ENCODE measurements at regions not wholly inside any gene's neighbourhood (a gene's known extent, or its start where the extent isn't known, plus 50 kb on each side); places are given as distances from the start of the nearest gene placed in this dataset.

- DNase-seq (ENCODE audit: low read depth) (no peak), FAIRE-seq (no peak)
- Histone ChIP-seq H3K27me3 (ENCODE audit: insufficient read depth, low read length) (no peaks in the 10 kb centered on the region), H3K79me2 (ENCODE audit: insufficient read depth, low read length) (no peaks in the 10 kb centered on the region), H3K4me3 (ENCODE audit: insufficient read depth, low read depth, low read length) (no peak overlapping the region), H2AFZ (ENCODE audit: low read depth, low read length) (no peak overlapping the region), H3K4me2 (ENCODE audit: low read length) (no peak overlapping the region), H3K4me1 (ENCODE audit: insufficient read depth, low read length) (no peaks in the 10 kb centered on the region), H3K9me3 (ENCODE audit: insufficient read depth, low read depth, low read length) (no peaks in the 10 kb centered on the region), H3K9ac (ENCODE audit: low read length) (no peak overlapping the region), H3K36me3 (ENCODE audit: insufficient read depth, low read length) (no peaks in the 10 kb centered on the region), H4K20me1 (ENCODE audit: insufficient read depth, low read length) (no peaks in the 10 kb centered on the region), H3K27ac (ENCODE audit: low read depth, low read length) (no peak overlapping the region)
- TF ChIP-seq CTCF (IDR thresholded peaks at IDR 0.05; ENCODE audit: insufficient read depth, low read depth, low read length) (no peak), EZH2 (IDR thresholded peaks at IDR 0.05; ENCODE audit: insufficient read depth, low read length) (no peak)
- Mint-ChIP-seq H3K36me3 (ENCODE audit: low read depth, unreplicated experiment) (no peaks in the 10 kb centered on the region), H3K27me3 (ENCODE audit: low read depth, unreplicated experiment) (no peaks in the 10 kb centered on the region), H3K4me1 (ENCODE audit: low read depth, unreplicated experiment) (no peaks in the 10 kb centered on the region), H3K9me3 (ENCODE audit: unreplicated experiment) (no peaks in the 10 kb centered on the region), H3K4me3 (ENCODE audit: unreplicated experiment) (no peak overlapping the region), H3K27ac (ENCODE audit: unreplicated experiment) (no peak overlapping the region)
Measured at GRCh38 chr3:117217355-117217754, 507.8 kb downstream of the TUSC7 start.

- Mint-ChIP-seq H3K27ac (ENCODE audit: unreplicated experiment) (no peak overlapping the region), H3K36me3 (ENCODE audit: low read depth, unreplicated experiment) (no peaks in the 10 kb centered on the region), H3K27me3 (ENCODE audit: low read depth, unreplicated experiment) (no peaks in the 10 kb centered on the region), H3K4me3 (ENCODE audit: unreplicated experiment) (no peak overlapping the region), H3K9me3 (ENCODE audit: unreplicated experiment) (no peaks in the 10 kb centered on the region), H3K4me1 (ENCODE audit: low read depth, unreplicated experiment) (no peaks in the 10 kb centered on the region)
- FAIRE-seq (no peak), DNase-seq (ENCODE audit: low read depth) (no peak)
- no peaks in the 10 kb centered on the region for H3K4me1 ChIP-seq (ENCODE audit: insufficient read depth, low read length)
- H3K9ac ChIP-seq (ENCODE audit: low read length) = no peak overlapping the region
- no peak overlapping the region for H3K4me3 ChIP-seq (ENCODE audit: insufficient read depth, low read depth, low read length)
- H3K4me2 ChIP-seq (ENCODE audit: low read length) = no peak overlapping the region
- H3K9me3 ChIP-seq (ENCODE audit: insufficient read depth, low read depth, low read length) = no peaks in the 10 kb centered on the region
- TF ChIP-seq CTCF (IDR thresholded peaks at IDR 0.05; ENCODE audit: insufficient read depth, low read depth, low read length) (no peak), EZH2 (IDR thresholded peaks at IDR 0.05; ENCODE audit: insufficient read depth, low read length) (no peak)
- no peak overlapping the region for H2AFZ ChIP-seq (ENCODE audit: low read depth, low read length)
- no peaks in the 10 kb centered on the region for H3K27me3 ChIP-seq (ENCODE audit: insufficient read depth, low read length)
- no peaks in the 10 kb centered on the region for H4K20me1 ChIP-seq (ENCODE audit: insufficient read depth, low read length)
- H3K79me2 ChIP-seq (ENCODE audit: insufficient read depth, low read length) = no peaks in the 10 kb centered on the region
- H3K36me3 ChIP-seq (ENCODE audit: insufficient read depth, low read length) = no peaks in the 10 kb centered on the region
- no peak overlapping the region for H3K27ac ChIP-seq (ENCODE audit: low read depth, low read length)
Measured at GRCh38 chr3:117217760-117218316, 508.3 kb downstream of the TUSC7 start.

- H3K27ac Mint-ChIP-seq (ENCODE audit: unreplicated experiment) = no peak overlapping the region
- H3K4me2 ChIP-seq (ENCODE audit: low read length) = no peak overlapping the region
- H3K79me2 ChIP-seq (ENCODE audit: insufficient read depth, low read length) = no peaks in the 10 kb centered on the region
Measured at GRCh38 chr3:117218641-117219048, 509.1 kb downstream of the TUSC7 start.

More at GRCh38 chr3:117218641-117219048, 509.1 kb downstream of the TUSC7 start:
- H3K9me3 ChIP-seq (ENCODE audit: insufficient read depth, low read depth, low read length) = no peaks in the 10 kb centered on the region
- H3K36me3 ChIP-seq (ENCODE audit: insufficient read depth, low read length) = no peaks in the 10 kb centered on the region
- H4K20me1 ChIP-seq (ENCODE audit: insufficient read depth, low read length) = no peaks in the 10 kb centered on the region
- no peak for DNase-seq (ENCODE audit: low read depth)
- no peak overlapping the region for H3K9ac ChIP-seq (ENCODE audit: low read length)
- H3K4me3 Mint-ChIP-seq (ENCODE audit: unreplicated experiment) = no peak overlapping the region
- no peak overlapping the region for H3K27ac ChIP-seq (ENCODE audit: low read depth, low read length)
- no peak for TF ChIP-seq CTCF (IDR thresholded peaks at IDR 0.05; ENCODE audit: insufficient read depth, low read depth, low read length)
- no peak for TF ChIP-seq EZH2 (IDR thresholded peaks at IDR 0.05; ENCODE audit: insufficient read depth, low read length)
- H3K4me1 Mint-ChIP-seq (ENCODE audit: low read depth, unreplicated experiment) = no peaks in the 10 kb centered on the region
- H3K27me3 Mint-ChIP-seq (ENCODE audit: low read depth, unreplicated experiment) = no peaks in the 10 kb centered on the region
- H3K4me3 ChIP-seq (ENCODE audit: insufficient read depth, low read depth, low read length) = no peak overlapping the region
- H3K9me3 Mint-ChIP-seq (ENCODE audit: unreplicated experiment) = no peaks in the 10 kb centered on the region
- no peak for FAIRE-seq
- H3K4me1 ChIP-seq (ENCODE audit: insufficient read depth, low read length) = no peaks in the 10 kb centered on the region
- H2AFZ ChIP-seq (ENCODE audit: low read depth, low read length) = no peak overlapping the region
- H3K27me3 ChIP-seq (ENCODE audit: insufficient read depth, low read length) = no peaks in the 10 kb centered on the region
- H3K36me3 Mint-ChIP-seq (ENCODE audit: low read depth, unreplicated experiment) = no peaks in the 10 kb centered on the region

Measured in astrocyte (in vitro differentiated cells and primary cell).